ENCODE measurements at regions not wholly inside any gene's neighbourhood (a gene's known extent, or its start where the extent isn't known, plus 50 kb on each side); places are given as distances from the start of the nearest gene placed in this dataset.

- TF ChIP-seq CTCF (IDR thresholded peaks at IDR 0.05) (no peak), POLR2A (IDR thresholded peaks at IDR 0.05) (no peak)
These were observed 314.8 kb downstream of the PRELID2 start for GRCh38 chr5:145520335-145520734.

Data from heart left ventricle (tissue), 13 donors.